Neural cell (in vitro differentiated cells): ENCODE measurements at regions not wholly inside any gene's neighbourhood (a gene's known extent, or its start where the extent isn't known, plus 50 kb on each side); places are given as distances from the start of the nearest gene placed in this dataset.
A peak's percentile ranks its signal among the peaks of the same experiment; 100 is the strongest.

Source experiments
- H2AFZ ChIP-seq: fragments of 200-600, 300-800 bp; sonication (generic), shearing (Covaris generic); 2 replicates; pipeline ENCODE4 v1.6.0; 2014; ENCODE audit warnings: low read depth, mild to moderate bottlenecking, antibody characterized with exemption, low read length, moderate library complexity
- H3F3A ChIP-seq: fragments of 200-600 bp; shearing (Covaris generic); 2 replicates; pipeline ENCODE4 v1.6.1; 2016; ENCODE audit warnings: mild to moderate bottlenecking, moderate library complexity, mixed read lengths, antibody characterized with exemption, low read length; ENCODE audit not compliant: insufficient read depth, poor library complexity, severe bottlenecking
- H3K27ac ChIP-seq: fragments of 200-600, 300-800 bp; sonication (generic), shearing (Covaris generic); 2 replicates; pipeline ENCODE4 v1.5.1; 2014; ENCODE audit warnings: mild to moderate bottlenecking, low read length, moderate library complexity
- H3K27me3 ChIP-seq: fragments of 300-800, 200-600 bp; sonication (generic), shearing (Covaris generic); 2 replicates; pipeline ENCODE4 v1.6.0; 2014; ENCODE audit warnings: mild to moderate bottlenecking, low read depth, low read length, moderate library complexity; ENCODE audit not compliant: insufficient read depth
- H3K36me3 ChIP-seq: fragments of 300-800, 200-600 bp; sonication (generic), shearing (Covaris generic); 2 replicates; pipeline ENCODE4 v1.5.1; 2014; ENCODE audit warnings: mild to moderate bottlenecking, antibody characterized with exemption, low read length, moderate library complexity; ENCODE audit not compliant: insufficient read depth
- H3K4me2 ChIP-seq: fragments of 300-800, 200-600 bp; sonication (generic), shearing (Covaris generic); 2 replicates; pipeline ENCODE4 v1.6.0; 2014; ENCODE audit warnings: mild to moderate bottlenecking, low read length
- H3K4me3 ChIP-seq: fragments of 300-800, 200-600 bp; sonication (generic), shearing (Covaris generic); 2 replicates; pipeline ENCODE4 v1.5.1; 2014; ENCODE audit warnings: mild to moderate bottlenecking, low read length, moderate library complexity
- H3K79me2 ChIP-seq: fragments of 200-600 bp; shearing (Covaris generic); replicated peaks from 2 replicates; pipeline ENCODE4 v1.6.0; 2014; ENCODE audit warnings: mild to moderate bottlenecking, low read length, moderate library complexity; ENCODE audit not compliant: insufficient read depth
- H3K9ac ChIP-seq: fragments of 300-800, 200-600 bp; sonication (generic), shearing (Covaris generic); 2 replicates; pipeline ENCODE4 v1.6.1; 2016; ENCODE audit warnings: mild to moderate bottlenecking, low read length, mixed read lengths
- H3K9me2 ChIP-seq: fragments of 200-600 bp; shearing (Covaris generic); 2 replicates; pipeline ENCODE4 v1.6.1; 2016; ENCODE audit warnings: mild to moderate bottlenecking, low read length, mixed read lengths; ENCODE audit not compliant: insufficient read depth
- H3K9me3 ChIP-seq: fragments of 200-600, 300-800 bp; sonication (generic), shearing (Covaris generic); 2 replicates; pipeline ENCODE4 v1.6.1; 2016; ENCODE audit warnings: mild to moderate bottlenecking, mixed run types, low read length, moderate library complexity, mixed read lengths
- H4K20me1 ChIP-seq: fragments of 200-600 bp; shearing (Covaris generic); 2 replicates; pipeline ENCODE4 v1.6.1; 2016; ENCODE audit warnings: mild to moderate bottlenecking, mixed run types; ENCODE audit not compliant: insufficient read depth
- EP300 ChIP-seq: fragments of 450-650 bp; conservative IDR thresholded peaks from 2 replicates; pipeline ENCODE4 v1.6.1; 2014; ENCODE audit warnings: antibody characterized with exemption, mild to moderate bottlenecking, moderate library complexity; ENCODE audit not compliant: poor library complexity, severe bottlenecking
- EZH2 ChIP-seq: fragments of 200-600, 300-800 bp; shearing (Covaris generic), sonication (generic); IDR thresholded peaks from 2 replicates; pipeline ENCODE4 v1.6.1; 2014; ENCODE audit warnings: antibody characterized with exemption, low read length, borderline replicate concordance, mild to moderate bottlenecking; ENCODE audit not compliant: insufficient read depth, poor library complexity, severe bottlenecking
- MXI1 ChIP-seq: fragments of 450-650 bp; conservative IDR thresholded peaks from 2 replicates; pipeline ENCODE4 v1.6.1; 2014; ENCODE audit warnings: antibody characterized with exemption, mild to moderate bottlenecking; ENCODE audit not compliant: poor library complexity, severe bottlenecking
- POLR2AphosphoS5 ChIP-seq: IDR thresholded peaks from 2 replicates; pipeline ENCODE4 v1.6.1; 2012
- RAD21 ChIP-seq: fragments of 450-650 bp; conservative IDR thresholded peaks from 2 replicates; pipeline ENCODE4 v1.6.1; 2014; ENCODE audit warnings: antibody characterized with exemption, mild to moderate bottlenecking, moderate library complexity
- SMC3 ChIP-seq: fragments of 450-650 bp; conservative IDR thresholded peaks from 2 replicates; pipeline ENCODE4 v1.6.1; 2014; ENCODE audit warnings: antibody characterized with exemption, mild to moderate bottlenecking, moderate library complexity; ENCODE audit not compliant: poor library complexity
- TAF1 ChIP-seq: IDR thresholded peaks from 2 replicates; pipeline ENCODE4 v1.6.1; 2012; ENCODE audit warnings: low read depth
- TF ChIP-seq, protein P1 (sequence below): fragments of 450-650 bp; IDR thresholded peaks from 2 replicates; pipeline ENCODE4 v1.5.1; 2014; ENCODE audit warnings: antibody characterized with exemption, mild to moderate bottlenecking, moderate library complexity; ENCODE audit not compliant: poor library complexity, severe bottlenecking
- TF ChIP-seq, protein P2 (sequence below): IDR thresholded peaks from 2 replicates; pipeline ENCODE4 v1.6.1; 2012; ENCODE audit warnings: borderline replicate concordance

DNA sequence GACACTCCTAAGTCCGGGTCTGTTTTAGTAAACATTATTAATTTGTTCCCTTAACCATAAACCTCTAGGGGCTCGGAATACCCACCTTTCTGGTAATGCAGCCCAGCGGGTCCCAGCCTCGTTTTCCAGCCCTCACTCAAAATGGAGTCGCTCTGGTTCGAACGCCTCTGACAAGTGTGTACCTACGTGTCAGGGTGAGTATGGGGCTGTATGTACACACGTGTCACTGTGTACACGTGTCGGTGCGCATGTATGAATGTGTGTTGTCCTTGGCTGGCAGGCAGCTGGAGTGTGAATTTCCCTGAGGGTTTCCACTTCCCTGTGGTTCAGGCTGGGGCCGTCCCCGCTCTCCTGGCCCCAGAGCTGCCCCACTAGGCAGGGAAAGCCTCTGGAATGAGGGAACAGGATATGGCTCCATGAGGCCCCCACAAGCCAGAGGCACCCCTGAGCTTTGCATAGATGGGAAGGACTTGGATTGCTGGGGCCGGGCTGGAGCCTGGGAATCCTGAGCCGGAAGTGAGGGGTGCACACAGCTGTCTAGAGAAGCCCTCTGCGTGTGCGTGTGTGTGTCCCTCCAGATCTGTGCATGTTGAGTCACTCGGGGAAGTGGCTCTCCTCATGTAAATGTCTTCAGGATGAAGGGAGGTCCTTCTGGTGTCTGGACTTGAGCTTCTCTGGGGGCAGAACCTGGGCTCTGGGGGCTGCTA, 160.8 kb upstream of the IER5L start:
- Histone ChIP-seq H3K36me3 (no peaks in the 10 kb centered on the region), H3K4me2 (no peak overlapping the region), H4K20me1 (no peaks in the 10 kb centered on the region), H3K9me2 (no peaks in the 10 kb centered on the region), H3K9ac (no peak overlapping the region), H3K9me3 (no peaks in the 10 kb centered on the region), H3K27ac (no peak overlapping the region), H3K4me3 (no peak overlapping the region), H3K79me2 (no peaks in the 10 kb centered on the region), H3K27me3 (no peaks in the 10 kb centered on the region), H3F3A (no peaks in the 10 kb centered on the region), H2AFZ (no peak overlapping the region)
- TF ChIP-seq, protein P1, sequence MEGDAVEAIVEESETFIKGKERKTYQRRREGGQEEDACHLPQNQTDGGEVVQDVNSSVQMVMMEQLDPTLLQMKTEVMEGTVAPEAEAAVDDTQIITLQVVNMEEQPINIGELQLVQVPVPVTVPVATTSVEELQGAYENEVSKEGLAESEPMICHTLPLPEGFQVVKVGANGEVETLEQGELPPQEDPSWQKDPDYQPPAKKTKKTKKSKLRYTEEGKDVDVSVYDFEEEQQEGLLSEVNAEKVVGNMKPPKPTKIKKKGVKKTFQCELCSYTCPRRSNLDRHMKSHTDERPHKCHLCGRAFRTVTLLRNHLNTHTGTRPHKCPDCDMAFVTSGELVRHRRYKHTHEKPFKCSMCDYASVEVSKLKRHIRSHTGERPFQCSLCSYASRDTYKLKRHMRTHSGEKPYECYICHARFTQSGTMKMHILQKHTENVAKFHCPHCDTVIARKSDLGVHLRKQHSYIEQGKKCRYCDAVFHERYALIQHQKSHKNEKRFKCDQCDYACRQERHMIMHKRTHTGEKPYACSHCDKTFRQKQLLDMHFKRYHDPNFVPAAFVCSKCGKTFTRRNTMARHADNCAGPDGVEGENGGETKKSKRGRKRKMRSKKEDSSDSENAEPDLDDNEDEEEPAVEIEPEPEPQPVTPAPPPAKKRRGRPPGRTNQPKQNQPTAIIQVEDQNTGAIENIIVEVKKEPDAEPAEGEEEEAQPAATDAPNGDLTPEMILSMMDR = no peak
- TF ChIP-seq POLR2AphosphoS5 = peak; percentile 17

DNA sequence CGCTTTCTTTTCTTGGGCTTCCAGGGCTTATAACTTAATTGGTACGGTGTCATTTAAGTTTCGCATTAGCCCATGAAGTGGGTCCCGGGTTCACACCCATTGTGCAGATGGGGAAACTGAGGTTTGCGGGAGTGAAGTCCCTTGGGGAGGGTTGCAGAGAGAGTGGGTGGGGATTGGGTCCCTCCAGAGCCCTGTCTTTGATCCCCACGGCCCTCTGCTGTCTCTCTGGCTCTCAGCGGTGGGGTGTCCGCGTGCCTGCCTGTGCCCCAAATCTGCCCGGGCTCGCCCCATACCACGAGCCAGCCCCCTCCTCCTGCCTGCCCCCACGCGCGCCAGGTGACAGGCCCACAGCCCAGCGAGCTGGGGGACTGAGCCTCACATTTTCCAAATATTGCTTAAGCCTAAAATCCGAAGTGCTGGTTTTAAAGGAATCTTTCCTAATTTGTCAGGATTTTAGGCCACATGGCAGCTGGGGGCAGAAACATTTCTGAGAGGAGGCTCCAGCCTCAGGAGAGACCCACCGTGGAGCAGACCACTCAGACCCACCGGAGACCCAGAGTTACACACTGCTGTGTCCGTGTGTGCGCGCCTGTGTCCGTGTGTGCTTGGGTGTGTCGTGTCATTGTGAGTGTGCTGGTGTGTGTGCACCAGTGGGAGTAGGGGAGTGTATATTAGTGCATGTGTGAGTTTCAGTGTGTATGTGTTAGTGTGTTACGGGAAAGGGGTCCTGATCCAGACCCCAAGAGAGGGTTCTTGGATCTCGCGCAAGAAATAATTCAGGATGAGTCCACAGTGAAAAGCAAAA, 159.5 kb upstream of the IER5L start:
- H3K4me2 ChIP-seq = no peak overlapping the region
- TF ChIP-seq RAD21 (no peak), MXI1 (no peak), EZH2 (no peak), SMC3 (no peak), TAF1 (no peak)
- no peaks in the 10 kb centered on the region for H3K27me3 ChIP-seq
- no peaks in the 10 kb centered on the region for H3F3A ChIP-seq
- no peaks in the 10 kb centered on the region for H3K9me3 ChIP-seq
- peak overlapping the region; percentile 53 for H3K4me3 ChIP-seq
- H3K9me2 ChIP-seq = no peaks in the 10 kb centered on the region
- H4K20me1 ChIP-seq = no peaks in the 10 kb centered on the region
- H3K36me3 ChIP-seq = no peaks in the 10 kb centered on the region
- peak overlapping the region; percentile 55 for H3K9ac ChIP-seq
- H2AFZ ChIP-seq = no peak overlapping the region
- H3K27ac ChIP-seq = peak overlapping the region; percentile 63
- no peaks in the 10 kb centered on the region for H3K79me2 ChIP-seq

DNA sequence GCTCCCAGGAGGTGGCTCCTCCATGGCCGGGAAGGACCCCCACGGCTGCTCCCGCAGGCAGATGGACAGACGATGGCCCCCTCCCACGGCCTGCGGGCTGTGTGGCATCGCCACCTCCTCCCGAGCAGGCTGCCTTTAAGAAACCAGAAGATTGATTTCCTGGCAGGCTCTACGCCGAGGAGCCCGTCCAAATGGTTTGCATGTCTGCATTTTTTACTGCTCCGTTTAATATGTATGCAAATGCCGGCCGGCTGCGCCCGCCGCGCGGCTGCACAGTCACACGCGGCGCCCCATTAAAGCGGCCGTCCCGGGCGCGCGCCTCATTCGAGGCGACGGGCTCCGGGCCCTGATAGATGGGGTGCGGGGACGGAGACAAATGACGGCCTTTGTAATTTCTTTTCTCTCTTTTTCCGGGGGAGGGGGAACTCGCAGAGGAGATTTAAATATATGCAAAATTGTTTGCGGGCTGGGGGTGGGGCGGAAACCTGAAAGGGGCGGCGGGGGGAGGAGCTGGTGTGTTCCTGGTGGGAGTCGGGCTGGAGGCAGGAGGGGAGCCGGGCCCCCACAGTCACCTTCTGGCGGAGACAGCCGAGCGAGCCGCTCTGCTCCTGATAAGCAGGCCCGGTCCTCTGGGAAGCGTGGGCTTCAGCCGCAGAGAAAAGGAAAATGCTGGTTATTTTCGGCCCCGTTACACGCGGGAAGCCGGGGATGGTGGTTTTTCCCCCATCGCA, 158.7 kb upstream of the IER5L start:
- H3K9me2 ChIP-seq = no peaks in the 10 kb centered on the region
- peak overlapping the region; percentile 30 for H2AFZ ChIP-seq
- no peaks in the 10 kb centered on the region for H3K9me3 ChIP-seq
- no peaks in the 10 kb centered on the region for H4K20me1 ChIP-seq
- TF ChIP-seq, protein P2, sequence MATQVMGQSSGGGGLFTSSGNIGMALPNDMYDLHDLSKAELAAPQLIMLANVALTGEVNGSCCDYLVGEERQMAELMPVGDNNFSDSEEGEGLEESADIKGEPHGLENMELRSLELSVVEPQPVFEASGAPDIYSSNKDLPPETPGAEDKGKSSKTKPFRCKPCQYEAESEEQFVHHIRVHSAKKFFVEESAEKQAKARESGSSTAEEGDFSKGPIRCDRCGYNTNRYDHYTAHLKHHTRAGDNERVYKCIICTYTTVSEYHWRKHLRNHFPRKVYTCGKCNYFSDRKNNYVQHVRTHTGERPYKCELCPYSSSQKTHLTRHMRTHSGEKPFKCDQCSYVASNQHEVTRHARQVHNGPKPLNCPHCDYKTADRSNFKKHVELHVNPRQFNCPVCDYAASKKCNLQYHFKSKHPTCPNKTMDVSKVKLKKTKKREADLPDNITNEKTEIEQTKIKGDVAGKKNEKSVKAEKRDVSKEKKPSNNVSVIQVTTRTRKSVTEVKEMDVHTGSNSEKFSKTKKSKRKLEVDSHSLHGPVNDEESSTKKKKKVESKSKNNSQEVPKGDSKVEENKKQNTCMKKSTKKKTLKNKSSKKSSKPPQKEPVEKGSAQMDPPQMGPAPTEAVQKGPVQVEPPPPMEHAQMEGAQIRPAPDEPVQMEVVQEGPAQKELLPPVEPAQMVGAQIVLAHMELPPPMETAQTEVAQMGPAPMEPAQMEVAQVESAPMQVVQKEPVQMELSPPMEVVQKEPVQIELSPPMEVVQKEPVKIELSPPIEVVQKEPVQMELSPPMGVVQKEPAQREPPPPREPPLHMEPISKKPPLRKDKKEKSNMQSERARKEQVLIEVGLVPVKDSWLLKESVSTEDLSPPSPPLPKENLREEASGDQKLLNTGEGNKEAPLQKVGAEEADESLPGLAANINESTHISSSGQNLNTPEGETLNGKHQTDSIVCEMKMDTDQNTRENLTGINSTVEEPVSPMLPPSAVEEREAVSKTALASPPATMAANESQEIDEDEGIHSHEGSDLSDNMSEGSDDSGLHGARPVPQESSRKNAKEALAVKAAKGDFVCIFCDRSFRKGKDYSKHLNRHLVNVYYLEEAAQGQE = no peak
- TF ChIP-seq SMC3 (no peak), RAD21 (no peak), EP300 (no peak), EZH2 (no peak)
- peak overlapping the region; percentile 53 for H3K4me3 ChIP-seq
- H3K9ac ChIP-seq = peak overlapping the region; percentile 55
- no peak overlapping the region for H3K4me2 ChIP-seq
- H3K36me3 ChIP-seq = no peaks in the 10 kb centered on the region
- no peaks in the 10 kb centered on the region for H3F3A ChIP-seq
- H3K27ac ChIP-seq = peak overlapping the region; percentile 63
- no peaks in the 10 kb centered on the region for H3K79me2 ChIP-seq
- no peaks in the 10 kb centered on the region for H3K27me3 ChIP-seq
